PC-3 (cell line): ENCODE measurements at regions not wholly inside any gene's neighbourhood (a gene's known extent, or its start where the extent isn't known, plus 50 kb on each side); places are given as distances from the start of the nearest gene placed in this dataset.

Experiments used
- ATAC-seq: fragments of 200-7000 bp; cut with Tn5 transposase; 2 replicates; pipeline ENCODE4 v1.9.1; 2020; ENCODE audit warnings: mild to moderate bottlenecking, moderate library complexity
- BruUV-seq: library from RNA; stranded (reverse); fragments of 400-500 nt; replicated peaks from 2 replicates; lab custom pipeline; 2021; lab: Mats Ljungman, UMichigan
- CTCF ChIA-PET: fragments of 300-600 bp; sonication (Branson Sonifier 250); formaldehyde crosslinking; loops from one replicate; lab custom pipeline; 2022; ENCODE audit warnings: antibody characterized with exemption; lab: Charles Lee
- POLR2A ChIA-PET: fragments of 300-600 bp; sonication (Branson Sonifier 250); formaldehyde crosslinking; loops from one replicate; lab custom pipeline; 2022; ENCODE audit warnings: antibody characterized with exemption; ENCODE audit not compliant: unreplicated experiment; lab: Charles Lee
- DNase-seq: peaks from one replicate; pipeline ENCODE4 v3.0.0-alpha.2; 2015
- H2AFZ ChIP-seq: fragments of 300-600 bp; sonication (generic); 2 replicates; pipeline ENCODE4 v1.6.0; 2016; ENCODE audit warnings: antibody characterized with exemption, low read length
- H3F3A ChIP-seq: fragments of 300-600 bp; sonication (generic); one replicate; pipeline ENCODE4 v1.6.0; 2017; ENCODE audit warnings: antibody characterized with exemption, low read length, control low read depth, mild to moderate bottlenecking; ENCODE audit not compliant: unreplicated experiment
- H3K27ac ChIP-seq: fragments of 300-600 bp; sonication (generic); 2 replicates; pipeline ENCODE4 v1.5.1; 2016; ENCODE audit warnings: mild to moderate bottlenecking, low read length
- H3K27me3 ChIP-seq: fragments of 300-600 bp; sonication (generic); 2 replicates; pipeline ENCODE4 v1.6.1; 2016; ENCODE audit warnings: low read length, mixed read lengths
- H3K36me3 ChIP-seq: fragments of 300-600 bp; sonication (generic); 2 replicates; pipeline ENCODE4 v1.6.1; 2016; ENCODE audit warnings: low read depth, mixed run types, low read length, mixed read lengths
- H3K4me1 ChIP-seq: fragments of 300-600 bp; sonication (generic); 2 replicates; pipeline ENCODE4 v1.5.1; 2016; ENCODE audit warnings: low read length; ENCODE audit not compliant: insufficient read depth
- H3K4me2 ChIP-seq: fragments of 300-600 bp; sonication (generic); 2 replicates; pipeline ENCODE4 v1.6.0; 2016; ENCODE audit warnings: low read length
- H3K4me3 ChIP-seq: fragments of 300-600 bp; sonication (generic); 2 replicates; pipeline ENCODE4 v1.5.1; 2016; ENCODE audit warnings: mild to moderate bottlenecking, low read length, mixed read lengths
- H3K79me2 ChIP-seq: fragments of 300-600 bp; sonication (generic); 2 replicates; pipeline ENCODE4 v1.6.1; 2017; ENCODE audit warnings: low read length, mixed read lengths
- H3K9ac ChIP-seq: fragments of 300-600 bp; sonication (generic); 2 replicates; pipeline ENCODE4 v1.6.0; 2016; ENCODE audit warnings: mild to moderate bottlenecking, low read length
- H3K9me2 ChIP-seq: fragments of 300-600 bp; sonication (generic); replicated peaks from 2 replicates; pipeline ENCODE4 v1.6.1; 2016; ENCODE audit warnings: mixed run types, low read length, mixed read lengths
- H3K9me3 ChIP-seq: fragments of 300-600 bp; sonication (generic); 2 replicates; pipeline ENCODE4 v1.6.1; 2016; ENCODE audit warnings: low read length, mixed read lengths
- H4K20me1 ChIP-seq: fragments of 300-600 bp; sonication (generic); 2 replicates; pipeline ENCODE4 v1.6.1; 2016; ENCODE audit warnings: low read length, mixed read lengths
- EZH2 ChIP-seq: fragments of 300-600 bp; sonication (generic); IDR thresholded peaks from one replicate; pipeline ENCODE4 v1.6.1; 2017; ENCODE audit warnings: antibody characterized with exemption, mild to moderate bottlenecking, low read length; ENCODE audit not compliant: unreplicated experiment
- EZH2phosphoT487 ChIP-seq: fragments of 300-600 bp; sonication (generic); IDR thresholded peaks from 2 replicates; pipeline ENCODE4 v1.6.1; 2018; ENCODE audit warnings: mild to moderate bottlenecking, antibody characterized with exemption, low read length, borderline replicate concordance
- intact Hi-C: fragments of 100-400 bp; cut with micrococcal nuclease; formaldehyde crosslinking; loops from 2 replicates; pipeline ENCODE4 v1.9.0; 2023
- TF ChIP-seq, protein P1 (sequence below): fragments of 300-600 bp; sonication (generic); conservative IDR thresholded peaks from 2 replicates; pipeline ENCODE4 v1.5.1; 2017; ENCODE audit warnings: antibody characterized with exemption, low read depth, mild to moderate bottlenecking, low read length

DNA sequence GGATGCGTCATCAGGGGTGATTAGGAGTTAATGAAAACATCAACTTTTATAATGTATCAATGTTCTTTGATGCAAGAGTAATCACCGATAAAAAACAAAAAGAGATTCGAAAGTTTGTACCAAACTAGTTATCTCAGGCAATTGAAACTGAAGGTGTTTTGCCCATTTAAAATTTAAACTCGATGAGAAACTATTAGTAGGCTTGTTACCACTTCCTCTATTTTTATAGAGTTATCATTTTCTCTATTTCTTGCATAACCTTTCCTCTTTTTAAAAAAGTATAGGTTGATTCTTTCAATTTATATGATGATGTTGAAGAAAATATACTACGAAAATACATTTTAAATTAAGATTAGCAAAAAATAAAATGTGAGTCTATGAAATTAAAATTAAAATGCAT lies 597.3 kb upstream of the POT1 start:
- DNase-seq = no peak
- no peak for ATAC-seq
- TF ChIP-seq EZH2 (no peak), EZH2phosphoT487 (no peak)
- TF ChIP-seq, protein P1, sequence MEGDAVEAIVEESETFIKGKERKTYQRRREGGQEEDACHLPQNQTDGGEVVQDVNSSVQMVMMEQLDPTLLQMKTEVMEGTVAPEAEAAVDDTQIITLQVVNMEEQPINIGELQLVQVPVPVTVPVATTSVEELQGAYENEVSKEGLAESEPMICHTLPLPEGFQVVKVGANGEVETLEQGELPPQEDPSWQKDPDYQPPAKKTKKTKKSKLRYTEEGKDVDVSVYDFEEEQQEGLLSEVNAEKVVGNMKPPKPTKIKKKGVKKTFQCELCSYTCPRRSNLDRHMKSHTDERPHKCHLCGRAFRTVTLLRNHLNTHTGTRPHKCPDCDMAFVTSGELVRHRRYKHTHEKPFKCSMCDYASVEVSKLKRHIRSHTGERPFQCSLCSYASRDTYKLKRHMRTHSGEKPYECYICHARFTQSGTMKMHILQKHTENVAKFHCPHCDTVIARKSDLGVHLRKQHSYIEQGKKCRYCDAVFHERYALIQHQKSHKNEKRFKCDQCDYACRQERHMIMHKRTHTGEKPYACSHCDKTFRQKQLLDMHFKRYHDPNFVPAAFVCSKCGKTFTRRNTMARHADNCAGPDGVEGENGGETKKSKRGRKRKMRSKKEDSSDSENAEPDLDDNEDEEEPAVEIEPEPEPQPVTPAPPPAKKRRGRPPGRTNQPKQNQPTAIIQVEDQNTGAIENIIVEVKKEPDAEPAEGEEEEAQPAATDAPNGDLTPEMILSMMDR = no peak
- H3K4me1 ChIP-seq = no peaks in the 10 kb centered on the region
- no TSS peak for BruUV-seq
- no peaks in the 10 kb centered on the region for H3K9me2 ChIP-seq
- H3K27ac ChIP-seq = no peak overlapping the region
- CTCF ChIA-PET = no interaction called here
- no peak overlapping the region for H3K4me2 ChIP-seq
- H3K36me3 ChIP-seq = no peaks in the 10 kb centered on the region
- H3K9ac ChIP-seq = no peak overlapping the region
- no peaks in the 10 kb centered on the region for H4K20me1 ChIP-seq
- H3K27me3 ChIP-seq = no peaks in the 10 kb centered on the region
- H3K4me3 ChIP-seq = no peak overlapping the region
- intact Hi-C loops = no loop called here
- H3K79me2 ChIP-seq = no peaks in the 10 kb centered on the region
- no peaks in the 10 kb centered on the region for H3F3A ChIP-seq
- H3K9me3 ChIP-seq = no peaks in the 10 kb centered on the region
- POLR2A ChIA-PET = no interaction called here
- H2AFZ ChIP-seq = no peak overlapping the region

DNA sequence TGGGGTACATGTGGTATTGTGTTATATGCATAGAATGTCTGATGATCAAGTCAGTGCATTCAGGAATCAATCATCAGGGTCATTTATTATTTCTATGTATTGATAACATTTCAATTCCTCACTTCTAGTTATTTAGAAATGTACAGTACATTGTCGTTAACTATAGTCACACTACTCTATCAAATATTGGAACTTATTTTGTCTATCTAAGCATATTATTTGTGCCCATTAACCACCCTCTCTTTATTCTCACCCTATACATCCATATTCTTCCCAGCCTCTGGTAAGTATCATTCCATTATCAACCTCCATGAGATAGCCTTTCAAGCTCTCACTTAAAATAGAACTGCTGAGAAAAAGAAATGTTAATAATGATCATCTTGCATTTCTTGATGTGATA lies 596.5 kb upstream of the POT1 start:
- Histone ChIP-seq H3K27me3 (no peaks in the 10 kb centered on the region), H3F3A (no peaks in the 10 kb centered on the region), H3K79me2 (no peaks in the 10 kb centered on the region), H3K4me3 (no peak overlapping the region), H3K9me3 (no peaks in the 10 kb centered on the region), H3K9me2 (no peaks in the 10 kb centered on the region), H4K20me1 (no peaks in the 10 kb centered on the region), H3K4me2 (no peak overlapping the region), H3K9ac (no peak overlapping the region), H3K4me1 (no peaks in the 10 kb centered on the region), H2AFZ (no peak overlapping the region), H3K27ac (no peak overlapping the region), H3K36me3 (no peaks in the 10 kb centered on the region)
- BruUV-seq = no TSS peak
- ChIA-PET CTCF (no interaction called here), POLR2A (no interaction called here)
- TF ChIP-seq EZH2 = no peak
- no peak for TF ChIP-seq EZH2phosphoT487
- TF ChIP-seq, protein P1 = no peak
- intact Hi-C loops = no loop called here
- DNase-seq (no peak), ATAC-seq (no peak)

DNA sequence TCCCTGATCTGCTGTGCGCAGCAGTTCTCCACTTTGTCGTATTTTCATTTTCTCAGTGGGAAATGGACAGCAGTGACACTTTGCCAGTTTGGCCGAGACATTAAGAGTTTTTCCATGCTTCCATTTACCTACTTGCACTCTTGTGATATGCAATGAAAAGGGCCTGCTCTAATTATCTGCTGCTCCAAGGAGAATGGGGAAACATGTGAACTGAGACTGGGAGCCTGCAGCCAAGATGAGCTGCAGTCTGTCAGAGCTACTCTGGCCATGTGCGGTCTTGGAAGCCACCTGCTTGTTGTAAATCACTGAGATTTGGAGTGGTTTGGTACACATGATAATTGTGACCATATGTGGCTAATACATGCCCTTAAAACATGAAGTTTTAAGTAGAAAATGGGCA lies 586.6 kb upstream of the POT1 start:
- no peaks in the 10 kb centered on the region for H3K9me3 ChIP-seq
- peaks cover 5% of the 10 kb centered on the region for H3K4me1 ChIP-seq
- TF ChIP-seq EZH2phosphoT487 = no peak
- no peak for TF ChIP-seq EZH2
- TF ChIP-seq, protein P1 = no peak
- H3K27me3 ChIP-seq = no peaks in the 10 kb centered on the region
- H3K9me2 ChIP-seq = no peaks in the 10 kb centered on the region
- no peaks in the 10 kb centered on the region for H3K36me3 ChIP-seq
- POLR2A ChIA-PET = no interaction called here
- CTCF ChIA-PET = no interaction called here
- intact Hi-C loops = no loop called here
- H4K20me1 ChIP-seq = no peaks in the 10 kb centered on the region
- no peak overlapping the region for H3K27ac ChIP-seq
- DNase-seq (no peak), ATAC-seq (no peak)
- no peak overlapping the region for H2AFZ ChIP-seq
- no peaks in the 10 kb centered on the region for H3F3A ChIP-seq
- H3K4me3 ChIP-seq = no peak overlapping the region
- H3K9ac ChIP-seq = no peak overlapping the region
- H3K79me2 ChIP-seq = no peaks in the 10 kb centered on the region
- BruUV-seq = no TSS peak
- no peak overlapping the region for H3K4me2 ChIP-seq
